KMS-11 (cell line): ENCODE measurements at regions not wholly inside any gene's neighbourhood (a gene's known extent, or its start where the extent isn't known, plus 50 kb on each side); places are given as distances from the start of the nearest gene placed in this dataset.
A peak's percentile ranks its signal among the peaks of the same experiment; 100 is the strongest.
"Not testable (repeated sequence)": the region's sequence is repeated elsewhere in the genome, so short reads cannot be mapped to it uniquely, and the experiment has no call there.

Experiments used
- H2AFZ ChIP-seq: fragments of 200-600 bp; sonication (generic); 2 replicates; pipeline ENCODE4 v1.6.1; 2016; ENCODE audit warnings: antibody characterized with exemption, mixed run types, low read depth
- H3K27ac ChIP-seq: fragments of 200-600 bp; sonication (generic); 2 replicates; pipeline ENCODE4 v1.6.1; 2016; ENCODE audit warnings: mild to moderate bottlenecking, mixed run types
- H3K27me3 ChIP-seq: fragments of 200-600 bp; sonication (generic); 2 replicates; pipeline ENCODE4 v1.6.1; 2017; ENCODE audit warnings: mild to moderate bottlenecking, low read depth, mixed run types, moderate library complexity; ENCODE audit not compliant: insufficient read depth
- H3K36me3 ChIP-seq: fragments of 200-600 bp; sonication (generic); 2 replicates; pipeline ENCODE4 v1.6.1; 2017; ENCODE audit warnings: mild to moderate bottlenecking, mixed run types; ENCODE audit not compliant: insufficient read depth
- H3K4me1 ChIP-seq: fragments of 200-600 bp; sonication (generic); 2 replicates; pipeline ENCODE4 v1.6.1; 2016; ENCODE audit warnings: mild to moderate bottlenecking, low read depth, mixed run types; ENCODE audit not compliant: poor library complexity, severe bottlenecking
- H3K4me2 ChIP-seq: fragments of 200-600 bp; sonication (generic); 2 replicates; pipeline ENCODE4 v1.7.0; 2016; ENCODE audit warnings: mild to moderate bottlenecking, mixed run types
- H3K4me3 ChIP-seq: fragments of 200-600 bp; sonication (generic); IDR thresholded peaks from 2 replicates; pipeline ENCODE4 v1.6.1; 2017; ENCODE audit warnings: low read depth, low read length, mixed read lengths; ENCODE audit not compliant: insufficient read depth
- H3K79me2 ChIP-seq: fragments of 200-600 bp; sonication (generic); 2 replicates; pipeline ENCODE4 v1.6.1; 2016; ENCODE audit warnings: low read depth, mixed run types; ENCODE audit not compliant: insufficient read depth
- H3K9ac ChIP-seq: fragments of 200-600 bp; sonication (generic); 2 replicates; pipeline ENCODE4 v1.6.1; 2016; ENCODE audit warnings: mild to moderate bottlenecking, mixed run types
- H4K20me1 ChIP-seq: fragments of 200-600 bp; sonication (generic); 2 replicates; pipeline ENCODE4 v1.6.1; 2016; ENCODE audit warnings: mild to moderate bottlenecking, mixed run types; ENCODE audit not compliant: insufficient read depth
- CTCF ChIP-seq: fragments of 200-600 bp; sonication (generic); conservative IDR thresholded peaks from 2 replicates; pipeline ENCODE4 v1.6.1; 2017; ENCODE audit warnings: low read depth, mild to moderate bottlenecking, antibody characterized with exemption, low read length, moderate library complexity, mixed read lengths

DNA sequence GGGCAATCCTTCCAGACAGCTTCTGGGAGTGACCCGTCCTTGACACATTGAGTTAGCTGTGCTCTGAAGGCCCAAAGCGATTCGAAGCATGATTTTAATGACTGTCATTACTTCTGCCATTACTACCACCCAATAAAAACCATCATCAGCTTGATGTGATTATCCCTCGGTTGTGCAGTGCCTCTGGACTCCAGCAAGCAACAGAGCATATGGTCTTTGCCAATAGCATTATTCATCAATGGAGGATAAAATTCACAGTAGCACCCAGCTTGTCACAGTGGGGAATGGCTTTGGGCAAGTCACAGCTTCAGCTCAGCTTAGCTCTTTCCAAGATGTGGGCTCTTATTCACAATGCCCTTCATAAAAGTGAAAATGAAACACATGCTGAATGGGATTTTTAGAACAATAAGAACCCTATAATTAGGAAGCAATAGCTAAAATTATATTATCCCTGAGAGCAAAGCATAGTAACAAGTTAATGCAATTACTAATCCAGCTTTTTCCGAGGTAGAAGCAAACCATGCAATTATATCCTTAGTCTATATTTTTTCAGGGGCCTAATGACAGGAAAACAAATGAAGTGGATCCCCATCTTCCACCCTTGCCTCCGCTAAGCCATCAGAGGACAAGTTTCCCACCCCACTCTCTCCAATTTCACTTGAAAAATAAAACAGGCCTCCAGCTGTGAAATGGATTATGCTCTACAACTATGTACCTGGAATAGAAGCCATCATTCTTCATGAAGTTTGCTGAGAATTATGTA is 163.0 kb upstream of the EEA1 start:
- Histone ChIP-seq H3K4me3 (no peak overlapping the region), H2AFZ (no peak overlapping the region), H4K20me1 (no peaks in the 10 kb centered on the region), H3K36me3 (no peaks in the 10 kb centered on the region), H3K4me2 (no peak overlapping the region), H3K4me1 (peaks cover 14% of the 10 kb centered on the region), H3K9ac (no peak overlapping the region), H3K27me3 (no peaks in the 10 kb centered on the region), H3K79me2 (no peaks in the 10 kb centered on the region), H3K27ac (no peak overlapping the region)
- TF ChIP-seq CTCF, result no peak

DNA sequence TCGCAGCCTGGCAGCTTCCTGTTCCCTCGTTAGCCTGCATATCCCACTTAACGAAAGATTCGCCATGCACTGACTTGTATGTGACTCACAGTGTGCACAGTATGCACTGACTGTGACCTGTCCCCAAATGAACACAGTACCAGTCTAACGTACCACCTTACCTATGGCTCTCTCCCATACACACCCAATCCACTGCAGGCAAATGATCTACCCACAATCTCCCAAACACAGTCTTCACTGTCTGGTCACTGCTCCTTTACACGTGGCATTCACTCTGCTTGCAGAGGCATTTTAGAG is 163.5 kb upstream of the EEA1 start:
- H3K27ac ChIP-seq, result no peak overlapping the region
- H3K4me3 ChIP-seq, result no peak overlapping the region
- H3K79me2 ChIP-seq, result no peaks in the 10 kb centered on the region
- TF ChIP-seq CTCF, result no peak
- no peak overlapping the region for H3K4me2 ChIP-seq
- H3K27me3 ChIP-seq, result no peaks in the 10 kb centered on the region
- no peaks in the 10 kb centered on the region for H3K36me3 ChIP-seq
- H3K4me1 ChIP-seq, result peaks cover 14% of the 10 kb centered on the region
- no peak overlapping the region for H2AFZ ChIP-seq
- no peaks in the 10 kb centered on the region for H4K20me1 ChIP-seq
- no peak overlapping the region for H3K9ac ChIP-seq

DNA sequence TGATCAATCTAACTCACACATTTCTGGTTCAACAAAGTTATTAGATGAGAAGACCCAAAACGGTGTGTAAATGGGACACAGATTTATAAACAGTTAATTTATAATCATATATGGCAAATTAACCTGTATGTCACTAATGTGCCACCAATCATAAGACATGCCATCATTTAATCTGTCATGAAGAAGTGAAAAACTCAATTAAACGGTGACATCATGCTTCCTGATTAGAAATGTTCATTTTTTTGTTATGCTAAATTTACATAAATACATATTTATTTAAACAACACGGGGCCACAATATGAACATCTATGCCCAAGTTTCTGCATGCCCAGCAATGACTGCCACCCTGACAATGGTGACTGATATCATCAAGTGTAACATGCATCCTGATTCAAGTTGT is 164.1 kb upstream of the EEA1 start:
- TF ChIP-seq CTCF, result no peak
- Histone ChIP-seq H3K4me2 (no peak overlapping the region), H3K27ac (no peak overlapping the region), H2AFZ (no peak overlapping the region), H3K27me3 (no peaks in the 10 kb centered on the region), H3K79me2 (no peaks in the 10 kb centered on the region), H3K9ac (no peak overlapping the region), H3K4me1 (peaks cover 14% of the 10 kb centered on the region), H4K20me1 (no peaks in the 10 kb centered on the region), H3K4me3 (no peak overlapping the region), H3K36me3 (no peaks in the 10 kb centered on the region)

DNA sequence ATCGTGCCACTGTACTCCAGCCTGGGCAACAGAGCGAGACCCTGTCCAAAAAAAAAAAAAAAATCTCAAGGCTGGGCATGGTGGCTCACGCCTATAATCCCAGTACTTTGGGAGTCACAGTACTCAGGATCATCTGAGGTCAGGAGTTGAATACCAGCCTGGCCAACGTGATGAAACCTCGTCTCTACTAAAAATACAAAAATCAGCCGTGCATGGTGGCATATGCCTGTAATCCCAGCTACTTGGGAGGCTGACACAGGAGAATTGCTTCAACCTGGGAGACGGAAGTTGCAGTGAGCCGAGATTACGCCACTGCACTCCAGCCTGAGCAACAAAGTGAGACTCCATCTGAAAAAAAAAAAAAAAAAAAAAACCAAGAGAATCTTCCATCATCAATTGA is 165.1 kb upstream of the EEA1 start:
- H2AFZ ChIP-seq, H3K27me3 ChIP-seq, H3K4me2 ChIP-seq, H3K4me3 ChIP-seq, H3K9ac ChIP-seq, H3K27ac ChIP-seq, H3K79me2 ChIP-seq, H4K20me1 ChIP-seq, H3K36me3 ChIP-seq: not testable (repeated sequence)
- H3K4me1 ChIP-seq, result peaks cover 14% of the 10 kb centered on the region

DNA sequence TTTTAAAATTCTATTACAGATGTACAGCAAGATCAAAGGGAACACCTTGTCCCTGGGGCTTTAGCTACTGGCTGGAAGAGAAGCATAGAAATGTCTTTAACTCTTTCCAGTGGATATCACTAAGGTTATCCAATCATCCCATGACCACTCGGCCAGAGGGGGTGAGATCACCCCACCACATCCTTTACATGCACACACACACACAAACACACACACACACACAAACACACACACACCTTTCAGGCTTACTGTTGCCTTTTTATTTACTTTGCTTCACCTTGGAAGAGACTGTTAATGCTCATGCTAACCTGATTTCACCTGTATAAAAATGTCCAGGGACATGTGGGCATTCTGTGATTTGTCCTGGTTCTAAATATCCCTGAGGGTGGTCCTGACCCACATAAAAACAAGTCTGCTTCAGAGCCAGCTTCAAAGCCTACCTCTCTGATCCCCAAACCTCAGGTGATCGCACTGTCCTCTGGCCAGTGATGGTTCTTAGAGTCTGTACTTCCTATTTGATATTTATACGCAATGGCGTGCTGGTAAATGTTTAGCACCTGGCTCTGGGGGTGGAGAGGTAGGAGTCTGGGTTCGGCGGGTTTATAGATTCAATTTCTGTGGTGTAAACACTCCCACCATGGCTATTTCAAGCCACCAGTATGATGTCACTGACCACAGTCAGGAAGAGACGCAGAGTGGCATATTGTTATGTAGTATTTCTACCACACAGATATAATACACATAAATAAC is 166.1 kb upstream of the EEA1 start:
- peaks cover 14% of the 10 kb centered on the region for H3K4me1 ChIP-seq
- H3K36me3 ChIP-seq, result no peaks in the 10 kb centered on the region
- H3K4me2 ChIP-seq, result peak overlapping the region; percentile 36
- H3K9ac ChIP-seq, result no peak overlapping the region
- no peak for TF ChIP-seq CTCF
- no peak overlapping the region for H2AFZ ChIP-seq
- H3K27me3 ChIP-seq, result no peaks in the 10 kb centered on the region
- H4K20me1 ChIP-seq, result no peaks in the 10 kb centered on the region
- H3K79me2 ChIP-seq, result no peaks in the 10 kb centered on the region
- H3K27ac ChIP-seq, result no peak overlapping the region
- H3K4me3 ChIP-seq, result no peak overlapping the region
